Cardiac fibroblast (primary cell): ENCODE measurements at regions not wholly inside any gene's neighbourhood (a gene's known extent, or its start where the extent isn't known, plus 50 kb on each side); places are given as distances from the start of the nearest gene placed in this dataset.

Experiments used
- DNase-seq, 2 donors: peaks; one replicate each; pipeline versions ENCODE4 v3.0.0 to v3.0.0-alpha.2; 2010; ENCODE audit warnings: low read depth in 2 of 2
- H3K4me3 ChIP-seq, 2 donors: replicated peaks in 1 of 2; 1 replicate in 1 of 2; 2 replicates in 1 of 2; pipeline ENCODE4 v1.5.1; 2011; ENCODE audit warnings: low read depth in 2 of 2, low read length in 2 of 2, mild to moderate bottlenecking in 2 of 2, moderate library complexity in 1 of 2
- CTCF ChIP-seq: IDR thresholded peaks from one replicate; pipeline ENCODE4 v1.5.1; 2011; ENCODE audit warnings: low read depth, mild to moderate bottlenecking, low read length, inconsistent platforms

- TF ChIP-seq CTCF: no peak
Observed at GRCh38 chr3:163011596-163011995, 1515.0 kb downstream of the OTOL1 start.

GRCh38 chr3:163016251-163016650 lies 1519.6 kb downstream of the OTOL1 start:
- H3K4me3 ChIP-seq: no peak overlapping the region
- no peak for DNase-seq

More at GRCh38 chr3:163011596-163011995, 1515.0 kb downstream of the OTOL1 start:
- no peak overlapping the region for H3K4me3 ChIP-seq
- DNase-seq: peak in 1 of 2 donors; percentile 1

GRCh38 chr3:163018067-163018466 lies 1521.5 kb downstream of the OTOL1 start:
- H3K4me3 ChIP-seq: no peak overlapping the region
- DNase-seq: peak in 1 of 2 donors; percentile 3
- no peak for TF ChIP-seq CTCF

More at GRCh38 chr3:163016251-163016650, 1519.6 kb downstream of the OTOL1 start:
- no peak for TF ChIP-seq CTCF

- no peak overlapping the region for H3K4me3 ChIP-seq
- TF ChIP-seq CTCF: no peak
- DNase-seq: no peak
Observed at GRCh38 chr3:163018664-163019063, 1522.1 kb downstream of the OTOL1 start.

- no peak for TF ChIP-seq CTCF
- no peak for DNase-seq
Observed at GRCh38 chr3:163019260-163019659, 1522.7 kb downstream of the OTOL1 start.

GRCh38 chr3:163033652-163034051 lies 1537.0 kb downstream of the OTOL1 start:
- TF ChIP-seq CTCF: no peak
- DNase-seq: no peak
- no peak overlapping the region for H3K4me3 ChIP-seq

More at GRCh38 chr3:163019260-163019659, 1522.7 kb downstream of the OTOL1 start:
- H3K4me3 ChIP-seq: no peak overlapping the region

GRCh38 chr3:163039636-163040035 lies 1543.0 kb downstream of the OTOL1 start:
- no peak for TF ChIP-seq CTCF
- no peak for DNase-seq
- H3K4me3 ChIP-seq: no peak overlapping the region
